Peyer's patch (tissue), 4 donors: ENCODE measurements at regions not wholly inside any gene's neighbourhood (a gene's known extent, or its start where the extent isn't known, plus 50 kb on each side); places are given as distances from the start of the nearest gene placed in this dataset.

Experiments
- DNase-seq, 3 donors: peaks; one replicate each; pipeline ENCODE4 v3.0.0-alpha.2; 2017 to 2019
- H3K27ac ChIP-seq, 4 donors: fragments of 200-600 bp; sonication (generic); one replicate each; pipeline ENCODE4 v1.5.1; 2016 to 2019
- H3K27me3 ChIP-seq, 2 donors: fragments of 200-600 bp; sonication (generic); one replicate each; pipeline ENCODE4 v1.5.1; 2019
- H3K36me3 ChIP-seq, 3 donors: fragments of 200-600 bp; sonication (generic); one replicate each; pipeline ENCODE4 v1.5.1; 2016 to 2019
- H3K4me1 ChIP-seq, 4 donors: fragments of 200-600 bp; sonication (generic); one replicate each; pipeline ENCODE4 v1.5.1; 2016 to 2019
- H3K4me3 ChIP-seq, 4 donors: fragments of 200-600 bp; sonication (generic); 1 replicate in 3 of 4; 2 replicates in 1 of 4; pipeline ENCODE4 v1.5.1; 2016 to 2019; ENCODE audit warnings: mild to moderate bottlenecking in 1 of 4
- H3K9me3 ChIP-seq, 4 donors: fragments of 200-600 bp; sonication (generic); one replicate each; pipeline ENCODE4 v1.5.1; 2016 to 2019; ENCODE audit warnings: mild to moderate bottlenecking in 1 of 4
- CTCF ChIP-seq, 6 experiments: fragments of 450-650 bp in 4 of 6; fragments of 200-600 bp in 2 of 6; sonication (generic) in 1 of 6; IDR thresholded peaks; one replicate each; pipeline ENCODE4 v1.5.1; 2017 to 2019; ENCODE audit warnings: antibody characterized with exemption in 6 of 6, mild to moderate bottlenecking in 3 of 6, moderate library complexity in 1 of 6
- POLR2A ChIP-seq, 2 donors: fragments of 450-650 bp; IDR thresholded peaks; one replicate each; pipeline ENCODE4 v1.5.1; 2017; ENCODE audit warnings: antibody characterized with exemption in 2 of 2, mild to moderate bottlenecking in 2 of 2, moderate library complexity in 2 of 2

DNA sequence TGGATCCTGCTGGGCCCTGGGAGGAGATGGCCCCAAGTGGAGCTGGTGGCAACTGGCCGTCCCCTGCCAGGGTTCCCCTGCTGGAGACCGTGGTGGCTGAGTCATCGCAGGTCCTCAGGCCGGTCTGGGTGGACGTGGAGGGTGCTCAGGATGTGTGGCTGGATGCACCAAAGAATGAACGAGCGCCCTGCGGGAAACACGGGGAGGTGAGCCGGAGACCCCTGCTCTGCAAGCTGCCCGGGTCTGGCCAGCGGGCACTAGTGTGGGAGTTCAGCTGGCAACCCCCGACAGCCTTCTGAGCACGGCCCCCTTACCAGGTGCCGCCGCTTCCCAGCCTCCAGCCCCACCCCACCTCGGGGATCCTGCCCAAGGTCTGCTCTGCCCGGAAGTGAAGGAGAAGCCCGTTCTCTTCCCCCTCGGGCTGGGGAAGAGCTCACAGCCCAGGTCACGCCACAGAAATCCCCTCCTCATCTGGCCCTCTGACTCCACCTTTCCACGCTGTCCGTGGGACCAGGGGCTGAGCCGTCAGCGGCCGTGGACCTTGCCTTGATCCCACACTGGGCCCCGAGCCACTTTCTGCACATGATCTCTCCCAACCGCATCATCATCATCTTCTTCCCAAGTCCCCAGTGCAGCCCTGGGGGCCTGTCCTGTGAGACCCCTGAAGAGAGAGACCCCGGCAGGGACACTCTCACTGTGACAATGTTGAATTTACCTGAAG is 165.5 kb downstream of the KIF26A start:
- no peak for TF ChIP-seq CTCF (IDR thresholded peaks at IDR 0.05)
- no peak for TF ChIP-seq POLR2A (IDR thresholded peaks at IDR 0.05)
- Histone ChIP-seq H3K36me3 (no peaks in the 10 kb centered on the region), H3K27me3 (no peaks in the 10 kb centered on the region), H3K4me3 (no peak overlapping the region), H3K9me3 (no peaks in the 10 kb centered on the region), H3K27ac (no peak overlapping the region), H3K4me1 (no peaks in the 10 kb centered on the region)
- DNase-seq: no peak

DNA sequence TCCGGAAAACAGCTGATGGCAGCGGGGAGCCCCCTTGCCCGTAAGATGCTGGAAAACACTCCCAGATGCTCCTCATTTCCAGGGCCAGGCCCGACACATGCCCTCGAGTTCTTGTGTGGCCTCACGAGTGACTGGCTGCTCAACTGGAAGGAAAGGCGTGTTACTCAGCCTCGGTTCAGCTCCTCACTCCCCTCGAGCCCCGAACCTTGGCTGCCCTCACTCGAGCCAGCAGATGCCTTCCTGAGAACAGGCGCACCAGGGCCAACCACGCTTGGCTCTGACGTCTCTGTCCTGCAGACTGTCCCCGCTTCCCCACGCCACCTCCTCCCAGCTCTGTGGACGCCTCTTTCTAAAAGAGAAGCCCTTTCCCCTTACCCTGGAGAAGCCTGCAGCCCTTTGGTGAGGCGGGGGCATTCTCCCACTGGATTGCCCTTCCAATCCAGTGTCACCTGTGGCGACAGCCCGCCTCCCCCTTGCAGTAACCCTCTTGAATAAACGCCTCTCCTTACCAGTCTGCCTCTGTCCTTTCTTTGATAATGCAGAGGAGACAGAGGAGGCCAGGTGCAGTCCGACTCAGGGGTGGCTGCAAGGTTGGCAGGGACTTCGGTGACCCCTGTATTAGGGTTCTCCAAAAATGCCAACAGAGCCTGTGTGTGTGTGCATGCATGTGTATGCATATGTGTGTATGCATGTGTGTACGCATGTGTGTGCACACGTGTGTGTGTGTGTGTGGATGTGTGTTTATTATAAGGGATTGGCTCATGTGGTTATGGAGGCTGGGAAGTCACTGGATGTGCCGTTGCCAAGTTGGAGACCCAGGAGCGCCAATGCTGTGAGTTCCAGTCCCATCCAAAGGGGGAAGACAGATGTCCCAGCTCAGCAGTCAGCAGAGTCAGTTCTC is 166.3 kb downstream of the KIF26A start:
- Histone ChIP-seq H3K27ac (no peak overlapping the region), H3K36me3 (no peaks in the 10 kb centered on the region), H3K27me3 (no peaks in the 10 kb centered on the region), H3K4me1 (no peaks in the 10 kb centered on the region), H3K9me3 (no peaks in the 10 kb centered on the region), H3K4me3 (no peak overlapping the region)
- no peak for DNase-seq
- TF ChIP-seq CTCF (IDR thresholded peaks at IDR 0.05) (no peak), POLR2A (IDR thresholded peaks at IDR 0.05) (no peak)

DNA sequence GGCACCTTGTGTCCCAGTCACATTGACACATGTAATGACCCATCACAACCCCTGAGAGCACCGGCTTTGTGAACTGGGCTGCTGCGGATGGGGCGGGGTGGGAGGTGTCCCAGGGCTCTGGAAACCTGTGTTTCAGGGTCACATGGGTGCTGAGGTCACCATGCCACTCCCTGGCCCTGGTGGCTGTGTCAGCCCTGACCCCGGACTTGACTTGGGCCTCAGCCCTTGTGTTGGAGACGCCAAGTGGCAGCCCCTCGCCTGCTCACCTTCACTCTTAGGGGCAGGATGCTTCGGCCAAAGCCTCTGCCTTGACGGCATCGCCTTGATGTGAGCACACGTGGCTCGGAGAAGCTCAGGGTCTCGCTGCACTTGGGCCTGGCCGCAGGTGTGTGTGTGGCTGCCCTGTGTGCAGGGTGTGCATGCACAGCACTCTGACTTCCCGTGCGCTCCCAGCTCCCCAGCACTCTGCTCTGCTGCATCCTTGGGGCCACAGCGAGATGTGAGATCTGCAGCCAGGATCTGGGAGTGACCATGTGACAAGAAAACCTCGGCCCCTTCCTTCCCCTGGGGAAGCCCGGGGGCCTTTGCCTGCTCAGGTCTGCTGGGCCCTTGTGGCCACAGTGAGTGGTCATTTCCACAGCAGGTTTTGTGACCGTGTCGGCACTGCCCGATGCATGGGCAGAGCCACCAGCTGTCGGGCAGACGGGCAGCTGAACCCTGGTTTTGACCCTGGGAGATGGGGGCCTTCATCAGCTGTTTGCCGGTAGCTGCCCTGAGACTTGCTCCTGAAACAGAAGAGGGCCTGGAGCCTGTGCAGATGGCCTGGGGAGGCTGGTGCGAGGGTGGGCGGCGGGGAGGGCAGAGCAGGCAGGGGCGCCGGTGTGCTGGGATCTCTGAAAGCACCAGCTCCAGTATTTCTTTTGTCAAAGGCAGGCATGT is 167.4 kb downstream of the KIF26A start:
- no peaks in the 10 kb centered on the region for H3K4me1 ChIP-seq
- H3K27me3 ChIP-seq: no peaks in the 10 kb centered on the region
- H3K36me3 ChIP-seq: no peaks in the 10 kb centered on the region
- H3K9me3 ChIP-seq: no peaks in the 10 kb centered on the region
- H3K4me3 ChIP-seq: no peak overlapping the region
- TF ChIP-seq CTCF (IDR thresholded peaks at IDR 0.05) (no peak), POLR2A (IDR thresholded peaks at IDR 0.05) (no peak)
- peak in 1 of 3 donors; percentile 29 for DNase-seq
- no peak overlapping the region for H3K27ac ChIP-seq

DNA sequence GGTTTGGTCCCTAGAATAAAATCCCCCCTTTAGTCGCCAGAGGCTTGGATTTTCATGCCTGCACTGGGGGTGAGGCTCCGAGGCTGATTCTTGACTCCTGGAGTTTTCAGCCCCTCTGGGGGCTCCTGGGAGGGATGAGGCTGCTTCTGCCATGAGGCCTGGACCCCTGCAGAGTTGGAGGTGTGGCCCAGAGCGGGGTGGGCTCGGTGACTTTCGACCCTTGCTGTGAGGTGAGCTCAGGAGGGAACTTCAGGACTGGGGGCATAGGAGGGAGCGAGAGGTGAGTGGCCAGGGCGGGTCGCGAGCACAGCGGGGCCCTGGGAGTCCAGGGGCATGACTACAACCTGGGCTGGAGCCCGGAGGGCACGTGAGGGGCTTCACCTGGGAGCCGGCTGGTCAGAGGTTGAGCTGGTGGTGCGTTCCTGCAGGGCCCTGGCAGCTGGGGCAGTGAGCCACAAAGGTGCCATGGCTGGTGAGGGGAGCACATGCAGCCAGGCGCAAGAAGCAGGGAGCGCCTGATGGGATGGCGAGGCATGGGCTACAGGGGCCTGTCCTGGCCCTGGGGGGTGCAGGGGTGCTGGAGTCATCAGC is 168.2 kb downstream of the KIF26A start:
- TF ChIP-seq POLR2A (IDR thresholded peaks at IDR 0.05) (no peak), CTCF (IDR thresholded peaks at IDR 0.05) (no peak)

GRCh38 chr14:104307246-104307626 is 168.8 kb downstream of the KIF26A start:
- peak in 1 of 3 donors; percentile 24 for DNase-seq
- no peaks in the 10 kb centered on the region for H3K36me3 ChIP-seq
- H3K4me3 ChIP-seq: no peak overlapping the region
- no peaks in the 10 kb centered on the region for H3K27me3 ChIP-seq
- H3K9me3 ChIP-seq: no peaks in the 10 kb centered on the region
- H3K27ac ChIP-seq: no peak overlapping the region
- TF ChIP-seq CTCF (IDR thresholded peaks at IDR 0.05): no peak
- TF ChIP-seq POLR2A (IDR thresholded peaks at IDR 0.05): no peak
- H3K4me1 ChIP-seq: no peaks in the 10 kb centered on the region

More for the DNA sequence above, 168.2 kb downstream of the KIF26A start:
- Histone ChIP-seq H3K27me3 (no peaks in the 10 kb centered on the region), H3K4me3 (no peak overlapping the region), H3K27ac (no peak overlapping the region), H3K4me1 (no peaks in the 10 kb centered on the region), H3K9me3 (no peaks in the 10 kb centered on the region), H3K36me3 (no peaks in the 10 kb centered on the region)
- DNase-seq: peak in 1 of 3 donors; percentile 37
